ENCODE measurements at regions not wholly inside any gene's neighbourhood (a gene's known extent, or its start where the extent isn't known, plus 50 kb on each side); places are given as distances from the start of the nearest gene placed in this dataset.

DNA sequence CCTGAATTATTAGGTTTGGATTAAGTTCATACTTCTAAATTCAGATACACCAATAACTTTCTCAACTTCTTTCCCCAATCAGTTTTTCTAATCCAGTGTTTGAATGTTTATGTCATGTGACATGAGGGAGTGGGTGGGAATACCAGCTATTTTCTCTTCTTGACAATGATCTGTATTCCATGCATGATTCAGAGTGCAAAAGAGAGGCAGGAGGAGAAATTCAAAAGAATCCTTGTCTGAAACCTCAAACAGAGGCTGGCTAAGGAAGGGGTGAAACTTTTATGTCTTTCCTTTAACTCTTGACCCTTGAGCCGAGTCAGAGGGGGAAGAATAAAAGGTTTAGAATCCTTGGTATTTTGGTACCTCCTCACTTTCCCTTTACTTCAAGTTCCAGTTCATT lies 544.7 kb downstream of the SPRY1 start:
- Histone ChIP-seq H3K4me3 (ENCODE audit: insufficient read depth, low read depth, low read length, poor library complexity, severe bottlenecking) (no peak overlapping the region), H3K9me3 (ENCODE audit: control insufficient read depth, low read length) (no peaks in the 10 kb centered on the region), H3K27ac (ENCODE audit: insufficient read depth, low read length, poor library complexity, severe bottlenecking) (no peak overlapping the region), H3K36me3 (ENCODE audit: control insufficient read depth, insufficient read depth, low read length) (no peaks in the 10 kb centered on the region), H3K27me3 (replicated peaks; ENCODE audit: control insufficient read depth, insufficient read depth, low read length, poor library complexity, severe bottlenecking) (no peaks in the 10 kb centered on the region), H3K4me1 (ENCODE audit: control insufficient read depth, insufficient read depth, low read length, poor library complexity, severe bottlenecking) (no peaks in the 10 kb centered on the region)
- no peak for DNase-seq

DNA sequence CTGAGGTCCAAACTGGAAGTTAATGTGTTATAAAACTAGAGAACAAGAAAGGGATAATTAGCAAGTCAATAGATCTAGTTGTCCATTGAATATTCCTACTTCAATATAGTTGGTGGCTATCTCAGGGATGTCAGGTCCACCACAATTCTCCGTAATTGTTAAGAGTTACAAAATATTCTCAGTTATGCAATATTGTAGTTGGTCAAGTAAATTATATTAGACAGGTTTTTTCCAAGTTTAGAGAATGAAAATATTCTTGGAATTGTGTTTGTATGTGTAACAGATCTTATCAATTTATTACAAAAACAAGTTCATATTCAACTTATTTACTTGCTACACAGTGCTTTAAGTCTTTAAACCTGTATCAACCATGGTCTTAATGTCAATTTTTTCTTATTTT lies 547.4 kb downstream of the SPRY1 start:
- H3K27me3 ChIP-seq (replicated peaks; ENCODE audit: control insufficient read depth, insufficient read depth, low read length, poor library complexity, severe bottlenecking): no peaks in the 10 kb centered on the region
- no peak overlapping the region for H3K27ac ChIP-seq (ENCODE audit: insufficient read depth, low read length, poor library complexity, severe bottlenecking)
- no peaks in the 10 kb centered on the region for H3K36me3 ChIP-seq (ENCODE audit: control insufficient read depth, insufficient read depth, low read length)
- no peak for DNase-seq
- no peaks in the 10 kb centered on the region for H3K4me1 ChIP-seq (ENCODE audit: control insufficient read depth, insufficient read depth, low read length, poor library complexity, severe bottlenecking)
- no peaks in the 10 kb centered on the region for H3K9me3 ChIP-seq (ENCODE audit: control insufficient read depth, low read length)
- H3K4me3 ChIP-seq (ENCODE audit: insufficient read depth, low read depth, low read length, poor library complexity, severe bottlenecking): no peak overlapping the region

DNA sequence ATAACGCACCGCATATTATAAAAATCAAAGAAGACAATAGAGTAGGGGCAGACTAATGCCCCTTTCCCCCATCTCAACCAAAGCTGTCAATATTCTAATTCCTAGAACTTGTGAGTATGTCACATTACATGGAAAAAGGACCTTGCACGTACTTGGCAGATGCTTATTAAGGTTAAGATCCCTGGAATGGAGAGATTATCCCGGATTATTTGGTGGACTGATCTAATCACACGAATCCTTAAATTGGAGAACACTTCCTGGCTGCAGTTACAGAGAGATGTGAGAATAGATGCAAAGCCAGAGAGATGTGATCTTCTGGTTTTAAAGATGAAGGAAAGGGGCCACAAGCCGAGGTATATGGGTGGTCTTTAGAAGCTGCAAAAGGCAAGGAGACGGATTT lies 548.7 kb downstream of the SPRY1 start:
- H3K9me3 ChIP-seq (ENCODE audit: control insufficient read depth, low read length): no peaks in the 10 kb centered on the region
- H3K27ac ChIP-seq (ENCODE audit: insufficient read depth, low read length, poor library complexity, severe bottlenecking): no peak overlapping the region
- no peak for DNase-seq
- no peaks in the 10 kb centered on the region for H3K4me1 ChIP-seq (ENCODE audit: control insufficient read depth, insufficient read depth, low read length, poor library complexity, severe bottlenecking)
- H3K36me3 ChIP-seq (ENCODE audit: control insufficient read depth, insufficient read depth, low read length): no peaks in the 10 kb centered on the region
- H3K4me3 ChIP-seq (ENCODE audit: insufficient read depth, low read depth, low read length, poor library complexity, severe bottlenecking): no peak overlapping the region
- no peaks in the 10 kb centered on the region for H3K27me3 ChIP-seq (replicated peaks; ENCODE audit: control insufficient read depth, insufficient read depth, low read length, poor library complexity, severe bottlenecking)

DNA sequence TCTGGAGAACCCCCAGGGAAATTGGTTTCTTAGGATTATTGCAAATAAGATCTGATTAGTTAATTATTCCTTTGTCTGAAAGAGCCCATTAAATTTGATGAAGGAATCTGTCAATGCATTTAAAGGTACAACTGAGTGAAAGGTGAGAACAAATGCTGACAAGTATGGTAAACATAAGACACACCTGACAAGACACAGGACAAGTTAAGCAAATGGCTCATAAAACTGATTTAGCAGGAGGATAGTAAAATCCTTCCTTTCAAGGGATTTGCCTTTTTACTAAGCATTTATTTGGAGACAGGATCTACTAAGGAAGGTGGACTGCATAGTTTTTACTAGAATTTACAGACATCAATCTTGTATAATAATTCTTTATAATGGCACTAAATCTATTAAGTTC lies 553.9 kb downstream of the SPRY1 start:
- Histone ChIP-seq H3K9me3 (ENCODE audit: control insufficient read depth, low read length) (no peaks in the 10 kb centered on the region), H3K4me3 (ENCODE audit: insufficient read depth, low read depth, low read length, poor library complexity, severe bottlenecking) (no peak overlapping the region), H3K4me1 (ENCODE audit: control insufficient read depth, insufficient read depth, low read length, poor library complexity, severe bottlenecking) (no peaks in the 10 kb centered on the region), H3K27me3 (replicated peaks; ENCODE audit: control insufficient read depth, insufficient read depth, low read length, poor library complexity, severe bottlenecking) (no peaks in the 10 kb centered on the region), H3K36me3 (ENCODE audit: control insufficient read depth, insufficient read depth, low read length) (no peaks in the 10 kb centered on the region), H3K27ac (ENCODE audit: insufficient read depth, low read length, poor library complexity, severe bottlenecking) (no peak overlapping the region)
- no peak for DNase-seq

DNA sequence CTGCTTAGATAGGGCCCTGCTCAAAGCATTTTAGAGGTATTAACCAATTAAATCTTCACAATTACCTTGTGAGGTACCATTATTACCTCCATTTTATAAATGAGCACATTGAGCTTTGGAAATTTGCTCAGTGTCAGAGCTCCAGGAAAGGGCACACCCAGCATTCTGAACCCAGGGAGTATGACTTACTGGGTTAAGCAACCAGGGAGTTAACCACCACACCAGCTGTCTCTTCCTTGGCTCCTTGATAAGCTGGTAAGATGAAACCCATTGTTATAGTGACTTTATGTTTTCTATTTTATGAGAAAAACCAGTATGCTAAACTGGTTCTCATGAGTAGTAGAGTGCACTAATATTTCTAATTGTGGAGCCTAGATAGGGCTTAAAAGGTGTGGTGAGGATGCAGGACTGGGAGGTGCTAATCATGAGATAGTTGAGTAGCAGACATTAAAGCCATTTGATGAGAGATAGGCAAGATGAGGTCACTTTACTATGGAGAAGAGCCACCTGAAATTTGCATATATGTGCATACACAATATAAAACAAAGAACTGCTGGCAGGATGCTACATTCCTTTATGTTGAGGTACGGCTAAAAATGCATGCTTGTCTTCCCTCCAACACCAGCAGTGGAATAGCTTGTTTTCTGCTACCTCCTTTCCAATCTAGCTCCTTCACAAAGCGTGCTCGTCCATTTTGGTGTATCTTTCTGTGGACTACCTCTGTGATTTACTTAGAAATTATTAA lies 556.1 kb downstream of the SPRY1 start:
- no peak overlapping the region for H3K27ac ChIP-seq (ENCODE audit: insufficient read depth, low read length, poor library complexity, severe bottlenecking)
- no peaks in the 10 kb centered on the region for H3K4me1 ChIP-seq (ENCODE audit: control insufficient read depth, insufficient read depth, low read length, poor library complexity, severe bottlenecking)
- no peaks in the 10 kb centered on the region for H3K27me3 ChIP-seq (replicated peaks; ENCODE audit: control insufficient read depth, insufficient read depth, low read length, poor library complexity, severe bottlenecking)
- DNase-seq: no peak
- no peak overlapping the region for H3K4me3 ChIP-seq (ENCODE audit: insufficient read depth, low read depth, low read length, poor library complexity, severe bottlenecking)
- H3K36me3 ChIP-seq (ENCODE audit: control insufficient read depth, insufficient read depth, low read length): no peaks in the 10 kb centered on the region
- H3K9me3 ChIP-seq (ENCODE audit: control insufficient read depth, low read length): no peaks in the 10 kb centered on the region

DNA sequence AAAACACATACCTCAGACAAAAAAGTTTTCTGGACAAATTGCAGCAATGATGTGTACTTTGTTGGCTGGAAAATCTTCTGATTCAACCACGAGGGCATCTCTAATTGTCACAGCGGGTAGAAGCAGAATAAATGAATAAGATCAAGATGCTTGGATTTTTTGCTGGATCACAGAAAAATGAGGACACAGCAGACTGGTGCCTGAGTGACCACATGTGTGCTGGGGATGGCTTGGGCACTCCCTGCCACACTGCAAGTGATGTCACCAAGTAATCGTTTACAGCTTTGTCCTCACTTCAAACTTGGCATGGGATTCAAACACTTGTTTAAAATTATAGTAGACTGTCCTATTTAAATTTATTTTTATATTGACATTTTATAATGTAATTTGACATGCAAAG lies 557.0 kb downstream of the SPRY1 start:
- Histone ChIP-seq H3K36me3 (ENCODE audit: control insufficient read depth, insufficient read depth, low read length) (no peaks in the 10 kb centered on the region), H3K4me3 (ENCODE audit: insufficient read depth, low read depth, low read length, poor library complexity, severe bottlenecking) (no peak overlapping the region), H3K4me1 (ENCODE audit: control insufficient read depth, insufficient read depth, low read length, poor library complexity, severe bottlenecking) (no peaks in the 10 kb centered on the region), H3K27ac (ENCODE audit: insufficient read depth, low read length, poor library complexity, severe bottlenecking) (no peak overlapping the region), H3K27me3 (replicated peaks; ENCODE audit: control insufficient read depth, insufficient read depth, low read length, poor library complexity, severe bottlenecking) (no peaks in the 10 kb centered on the region), H3K9me3 (ENCODE audit: control insufficient read depth, low read length) (no peaks in the 10 kb centered on the region)
- no peak for DNase-seq

DNA sequence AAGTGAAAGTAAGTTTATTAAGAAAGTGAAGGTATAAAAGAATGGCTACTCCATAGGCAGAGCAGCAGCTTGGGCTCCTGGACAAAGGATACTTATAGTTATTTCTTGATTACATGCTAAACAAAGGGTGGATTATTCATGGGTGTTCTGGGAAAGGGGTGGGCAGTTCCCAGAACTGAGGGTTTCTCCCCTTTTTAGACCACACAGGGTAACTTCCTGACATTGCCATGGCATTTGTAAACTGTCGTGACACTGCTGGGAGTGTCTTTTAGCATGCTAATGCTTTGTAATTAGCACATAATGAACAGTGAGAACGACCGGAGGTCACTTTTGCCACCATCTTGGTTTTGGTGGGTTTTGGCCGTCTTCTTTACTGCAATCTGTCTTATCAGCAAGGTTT lies 557.6 kb downstream of the SPRY1 start:
- Histone ChIP-seq H3K27me3 (replicated peaks; ENCODE audit: control insufficient read depth, insufficient read depth, low read length, poor library complexity, severe bottlenecking) (no peaks in the 10 kb centered on the region), H3K36me3 (ENCODE audit: control insufficient read depth, insufficient read depth, low read length) (no peaks in the 10 kb centered on the region), H3K4me3 (ENCODE audit: insufficient read depth, low read depth, low read length, poor library complexity, severe bottlenecking) (no peak overlapping the region), H3K4me1 (ENCODE audit: control insufficient read depth, insufficient read depth, low read length, poor library complexity, severe bottlenecking) (no peaks in the 10 kb centered on the region), H3K9me3 (ENCODE audit: control insufficient read depth, low read length) (no peaks in the 10 kb centered on the region), H3K27ac (ENCODE audit: insufficient read depth, low read length, poor library complexity, severe bottlenecking) (no peak overlapping the region)
- DNase-seq: no peak

DNA sequence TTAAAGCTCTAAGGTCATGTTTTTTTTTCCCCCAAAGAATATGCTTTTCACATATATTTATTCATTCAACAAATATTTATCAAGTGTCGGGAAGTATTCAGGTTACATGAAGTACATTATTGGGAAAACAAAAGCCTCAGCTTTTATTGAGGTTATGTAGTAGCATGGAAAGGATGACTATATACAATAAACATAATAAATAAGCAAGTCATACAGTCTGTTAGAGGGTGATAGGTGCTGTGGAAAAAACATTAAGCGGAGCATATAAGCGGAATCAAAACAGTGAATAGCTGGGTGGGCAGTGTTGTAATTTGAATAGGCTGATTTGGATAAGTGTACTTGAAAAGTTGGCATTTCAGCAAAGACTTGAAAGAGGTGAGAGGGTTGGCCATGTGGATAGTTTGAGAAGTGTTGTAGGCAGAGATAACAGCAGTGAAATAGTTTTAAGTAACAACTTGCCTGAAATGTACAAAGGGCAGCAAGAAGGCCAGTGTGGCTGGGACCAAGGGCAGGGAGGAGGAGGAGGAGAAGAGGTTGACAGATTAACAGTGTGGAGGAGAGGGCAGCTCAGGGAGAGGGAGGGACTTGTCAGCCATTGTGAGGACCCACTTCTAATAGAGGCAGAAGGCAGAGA lies 558.7 kb downstream of the SPRY1 start:
- Histone ChIP-seq H3K36me3 (ENCODE audit: control insufficient read depth, insufficient read depth, low read length) (no peaks in the 10 kb centered on the region), H3K27ac (ENCODE audit: insufficient read depth, low read length, poor library complexity, severe bottlenecking) (no peak overlapping the region), H3K27me3 (replicated peaks; ENCODE audit: control insufficient read depth, insufficient read depth, low read length, poor library complexity, severe bottlenecking) (no peaks in the 10 kb centered on the region), H3K9me3 (ENCODE audit: control insufficient read depth, low read length) (no peaks in the 10 kb centered on the region), H3K4me3 (ENCODE audit: insufficient read depth, low read depth, low read length, poor library complexity, severe bottlenecking) (no peak overlapping the region), H3K4me1 (ENCODE audit: control insufficient read depth, insufficient read depth, low read length, poor library complexity, severe bottlenecking) (no peaks in the 10 kb centered on the region)
- no peak for DNase-seq

DNA sequence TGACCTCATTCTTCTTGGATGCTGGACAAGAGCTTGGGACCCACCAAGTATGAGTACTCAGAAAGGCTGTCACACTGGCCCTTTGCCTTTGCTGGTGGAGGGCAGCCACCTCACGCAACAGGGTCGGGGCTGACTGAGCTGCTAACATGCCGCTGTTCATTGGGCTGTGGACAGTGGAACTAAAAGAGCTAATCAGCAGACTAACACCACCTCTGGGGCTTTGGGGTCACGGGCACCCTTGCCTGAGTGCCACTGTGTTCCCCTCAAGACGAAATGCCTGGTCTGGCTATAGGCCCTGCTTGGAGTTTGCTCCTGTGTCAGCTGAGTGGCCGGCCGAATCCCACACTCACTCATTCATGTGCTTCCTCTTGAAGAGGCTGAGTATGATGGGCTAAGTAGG lies 559.6 kb downstream of the SPRY1 start:
- no peaks in the 10 kb centered on the region for H3K27me3 ChIP-seq (replicated peaks; ENCODE audit: control insufficient read depth, insufficient read depth, low read length, poor library complexity, severe bottlenecking)
- no peak overlapping the region for H3K4me3 ChIP-seq (ENCODE audit: insufficient read depth, low read depth, low read length, poor library complexity, severe bottlenecking)
- no peaks in the 10 kb centered on the region for H3K9me3 ChIP-seq (ENCODE audit: control insufficient read depth, low read length)
- no peaks in the 10 kb centered on the region for H3K36me3 ChIP-seq (ENCODE audit: control insufficient read depth, insufficient read depth, low read length)
- no peak overlapping the region for H3K27ac ChIP-seq (ENCODE audit: insufficient read depth, low read length, poor library complexity, severe bottlenecking)
- H3K4me1 ChIP-seq (ENCODE audit: control insufficient read depth, insufficient read depth, low read length, poor library complexity, severe bottlenecking): no peaks in the 10 kb centered on the region
- no peak for DNase-seq

DNA sequence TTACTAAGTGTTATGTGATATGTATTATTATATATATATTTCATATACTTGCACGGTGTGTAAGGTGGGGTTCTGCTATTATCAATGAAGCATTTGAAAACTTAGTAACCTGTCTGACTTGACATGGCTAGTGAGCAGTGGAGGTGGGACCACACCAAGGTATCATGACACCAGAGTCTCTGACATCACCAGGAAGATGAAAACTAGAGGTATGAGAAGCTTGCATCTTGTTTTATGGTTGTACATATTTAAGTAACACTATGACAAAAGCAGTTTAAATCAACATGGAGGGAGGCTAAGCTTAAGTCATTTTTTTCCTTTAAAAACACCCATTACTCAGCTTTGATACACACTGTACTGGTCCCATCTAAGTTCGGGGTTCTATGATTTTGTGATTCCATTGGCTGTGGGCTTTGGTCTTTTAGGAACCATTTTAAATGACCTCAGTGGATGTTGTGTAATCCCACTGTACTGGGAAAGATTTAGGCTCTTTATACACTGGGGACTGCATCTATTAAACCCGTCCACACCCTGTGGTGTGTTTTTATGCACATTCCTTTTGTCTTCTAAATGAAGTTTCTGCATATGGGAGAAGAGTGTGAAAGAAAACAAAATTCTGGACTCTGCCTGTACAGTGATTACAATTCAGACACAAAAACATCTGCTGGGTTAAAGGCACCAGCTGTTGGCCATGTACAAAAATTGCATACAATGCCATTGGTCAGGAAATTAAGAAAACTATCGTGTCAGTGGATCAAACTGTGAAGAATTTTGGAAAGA lies 570.6 kb downstream of the SPRY1 start:
- Histone ChIP-seq H3K4me3 (ENCODE audit: insufficient read depth, low read depth, low read length, poor library complexity, severe bottlenecking) (no peak overlapping the region), H3K36me3 (ENCODE audit: control insufficient read depth, insufficient read depth, low read length) (no peaks in the 10 kb centered on the region), H3K27me3 (replicated peaks; ENCODE audit: control insufficient read depth, insufficient read depth, low read length, poor library complexity, severe bottlenecking) (no peaks in the 10 kb centered on the region), H3K9me3 (ENCODE audit: control insufficient read depth, low read length) (no peaks in the 10 kb centered on the region), H3K4me1 (ENCODE audit: control insufficient read depth, insufficient read depth, low read length, poor library complexity, severe bottlenecking) (no peaks in the 10 kb centered on the region), H3K27ac (ENCODE audit: insufficient read depth, low read length, poor library complexity, severe bottlenecking) (no peak overlapping the region)
- DNase-seq: no peak

Data from effector memory CD4-positive, alpha-beta T cell (primary cell).